ENCODE measurements at regions not wholly inside any gene's neighbourhood (a gene's known extent, or its start where the extent isn't known, plus 50 kb on each side); places are given as distances from the start of the nearest gene placed in this dataset.

DNA sequence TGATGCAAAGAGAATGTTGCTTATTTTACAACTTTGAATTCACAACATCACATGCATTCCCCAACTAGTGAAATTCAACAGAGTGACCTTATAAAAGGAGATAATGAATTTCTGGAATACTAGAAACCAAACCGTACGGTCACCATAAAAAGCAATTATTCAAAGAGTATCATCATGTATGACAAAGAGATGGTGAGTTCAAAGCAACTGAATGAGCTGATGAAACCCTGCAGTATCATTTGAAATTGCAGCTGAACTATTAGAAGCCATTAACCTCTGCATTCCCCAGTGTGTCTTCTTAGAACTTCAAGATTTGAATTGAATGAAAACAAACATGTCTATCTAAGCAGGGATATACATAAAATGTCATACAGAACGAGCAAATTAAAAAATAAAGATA, 172.4 kb downstream of the SLITRK2 start:
- TF ChIP-seq, protein P1, sequence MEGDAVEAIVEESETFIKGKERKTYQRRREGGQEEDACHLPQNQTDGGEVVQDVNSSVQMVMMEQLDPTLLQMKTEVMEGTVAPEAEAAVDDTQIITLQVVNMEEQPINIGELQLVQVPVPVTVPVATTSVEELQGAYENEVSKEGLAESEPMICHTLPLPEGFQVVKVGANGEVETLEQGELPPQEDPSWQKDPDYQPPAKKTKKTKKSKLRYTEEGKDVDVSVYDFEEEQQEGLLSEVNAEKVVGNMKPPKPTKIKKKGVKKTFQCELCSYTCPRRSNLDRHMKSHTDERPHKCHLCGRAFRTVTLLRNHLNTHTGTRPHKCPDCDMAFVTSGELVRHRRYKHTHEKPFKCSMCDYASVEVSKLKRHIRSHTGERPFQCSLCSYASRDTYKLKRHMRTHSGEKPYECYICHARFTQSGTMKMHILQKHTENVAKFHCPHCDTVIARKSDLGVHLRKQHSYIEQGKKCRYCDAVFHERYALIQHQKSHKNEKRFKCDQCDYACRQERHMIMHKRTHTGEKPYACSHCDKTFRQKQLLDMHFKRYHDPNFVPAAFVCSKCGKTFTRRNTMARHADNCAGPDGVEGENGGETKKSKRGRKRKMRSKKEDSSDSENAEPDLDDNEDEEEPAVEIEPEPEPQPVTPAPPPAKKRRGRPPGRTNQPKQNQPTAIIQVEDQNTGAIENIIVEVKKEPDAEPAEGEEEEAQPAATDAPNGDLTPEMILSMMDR (IDR thresholded peaks at IDR 0.05; ENCODE audit: low read length): no peak
- no peak for TF ChIP-seq EZH2 (IDR thresholded peaks at IDR 0.05; ENCODE audit: borderline replicate concordance, low read length)

Measured in OCI-LY1 (cell line).